Lower leg skin (tissue), 3 donors: ENCODE measurements at regions not wholly inside any gene's neighbourhood (a gene's known extent, or its start where the extent isn't known, plus 50 kb on each side); places are given as distances from the start of the nearest gene placed in this dataset.

ENCODE experiments used
- CTCF ChIP-seq, 3 donors: fragments of 450-650 bp; IDR thresholded peaks; one replicate each; pipeline ENCODE4 v1.5.1; 2016; ENCODE audit warnings: antibody characterized with exemption in 3 of 3, mild to moderate bottlenecking in 3 of 3, moderate library complexity in 2 of 3
- POLR2A ChIP-seq, 2 donors: fragments of 450-650 bp; IDR thresholded peaks; one replicate each; pipeline ENCODE4 v1.6.1; 2016 to 2017; ENCODE audit warnings: antibody characterized with exemption in 2 of 2, mild to moderate bottlenecking in 1 of 2, moderate library complexity in 1 of 2

GRCh38 chr3:94671078-94671477 is 608.2 kb downstream of the NSUN3 start:
- TF ChIP-seq CTCF (IDR thresholded peaks at IDR 0.05) (no peak), POLR2A (IDR thresholded peaks at IDR 0.05) (no peak)
